HG03175 (cell line): ENCODE measurements at regions not wholly inside any gene's neighbourhood (a gene's known extent, or its start where the extent isn't known, plus 50 kb on each side); places are given as distances from the start of the nearest gene placed in this dataset.

Source experiments
- ATAC-seq: cut with Tn5 transposase; IDR thresholded peaks from one replicate; pipeline ENCODE4 v1.9.1; 2021; ENCODE audit warnings: mild to moderate bottlenecking, moderate library complexity; ENCODE audit not compliant: unreplicated experiment

GRCh38 chr16:77652399-77652798, 69.9 kb upstream of the NUDT7 start:
- ATAC-seq = no peak

DNA sequence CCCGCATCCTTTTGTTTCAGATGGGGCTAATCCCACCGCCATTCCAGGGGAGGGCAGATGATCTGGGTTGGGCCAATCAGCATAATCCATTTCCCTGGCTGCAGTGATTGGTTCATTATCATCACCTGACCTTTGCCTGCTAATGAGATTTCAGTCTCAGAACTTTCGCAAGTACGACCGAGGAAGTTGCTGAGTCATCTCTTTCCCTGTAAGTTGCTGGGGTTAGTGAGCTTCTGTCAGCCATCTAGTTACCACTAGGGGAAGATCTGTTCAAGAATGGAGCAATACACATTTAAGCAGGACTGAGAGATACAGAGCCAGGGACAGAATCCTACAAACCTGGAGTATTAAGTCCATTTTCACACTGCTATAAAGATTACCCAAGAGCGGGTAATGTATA, 65.3 kb upstream of the NUDT7 start:
- no peak for ATAC-seq

GRCh38 chr16:77660311-77660710, 62.0 kb upstream of the NUDT7 start:
- ATAC-seq = no peak

- no peak for ATAC-seq
Measured at GRCh38 chr16:77662246-77662645, 60.1 kb upstream of the NUDT7 start.

DNA sequence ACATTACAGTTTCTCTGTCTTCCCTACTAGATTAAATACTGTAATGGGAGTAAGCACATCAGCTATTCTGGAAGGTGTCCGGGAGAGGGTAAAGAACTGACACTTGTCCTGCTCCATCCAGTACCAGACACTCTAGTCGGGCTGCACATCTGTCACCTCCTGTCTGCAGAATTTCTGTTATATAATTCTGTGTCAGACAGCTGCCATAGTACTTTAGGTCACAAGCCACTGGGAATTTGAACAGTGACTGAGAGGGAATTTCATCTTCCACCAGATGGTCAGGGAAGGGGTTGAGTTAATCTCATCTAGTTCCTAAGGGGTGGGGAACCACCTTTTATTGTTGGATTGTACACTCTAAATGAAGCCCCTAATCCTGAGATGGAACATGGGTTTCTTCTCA, 58.6 kb upstream of the NUDT7 start:
- ATAC-seq = no peak

GRCh38 chr16:77666771-77667170, 55.5 kb upstream of the NUDT7 start:
- no peak for ATAC-seq

DNA sequence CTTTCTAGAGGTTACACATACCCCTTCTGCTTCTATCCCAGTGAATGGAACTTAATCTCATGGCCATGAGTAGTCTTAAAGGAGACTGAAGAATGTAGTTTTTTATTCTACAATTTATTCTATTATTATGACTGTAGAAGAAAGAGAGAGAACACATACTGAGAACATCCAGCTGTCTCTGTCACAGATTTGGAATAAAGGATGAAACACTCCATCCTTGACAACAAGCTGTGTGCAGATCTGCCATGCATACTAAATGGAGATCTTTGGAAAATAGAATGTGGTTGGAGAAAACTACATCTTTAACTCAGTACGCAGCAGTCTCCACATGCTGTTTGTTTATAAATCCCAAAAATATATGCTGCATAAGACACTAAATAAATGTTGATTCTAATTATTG, 54.1 kb upstream of the NUDT7 start:
- no peak for ATAC-seq

DNA sequence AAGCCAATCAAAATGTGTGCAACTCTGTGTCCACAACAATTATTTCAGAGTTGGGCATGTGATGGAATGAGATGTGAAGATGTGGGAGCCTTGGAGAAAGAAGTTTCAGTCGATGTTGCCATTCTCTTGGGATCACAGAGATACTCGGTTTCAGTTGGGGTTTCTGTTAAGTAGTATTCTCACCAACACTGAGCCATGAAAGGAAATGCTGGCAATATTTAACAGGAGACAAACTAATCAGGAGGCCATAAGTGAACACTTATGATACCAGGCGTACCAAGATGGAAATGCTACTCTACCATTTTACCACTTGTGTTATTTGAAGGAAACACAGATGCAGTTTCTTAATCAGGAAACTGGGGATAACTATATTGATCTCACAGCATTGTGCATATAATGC, 53.3 kb upstream of the NUDT7 start:
- ATAC-seq = peak; percentile 58
